WTC11 (cell line): ENCODE measurements at regions not wholly inside any gene's neighbourhood (a gene's known extent, or its start where the extent isn't known, plus 50 kb on each side); places are given as distances from the start of the nearest gene placed in this dataset.
"Not testable (repeated sequence)": the region's sequence is repeated elsewhere in the genome, so short reads cannot be mapped to it uniquely, and the experiment has no call there.

Experiments
- ATAC-seq: fragments of 200-7000 bp; cut with Tn5 transposase; 2 replicates; pipeline ENCODE4 v1.10.0; 2021; ENCODE audit warnings: mild to moderate bottlenecking, moderate library complexity
- CTCF ChIA-PET: fragments of 300-600 bp; sonication (Branson Sonifier 250); formaldehyde crosslinking; loops from one replicate; lab custom pipeline; 2021; ENCODE audit warnings: antibody characterized with exemption; lab: Charles Lee
- POLR2A ChIA-PET: fragments of 350-600 bp; sonication (Branson Sonifier 250); formaldehyde crosslinking; loops from one replicate; lab custom pipeline; 2021; ENCODE audit warnings: antibody characterized with exemption; lab: Charles Lee
- DNase-seq: peaks from one replicate; pipeline ENCODE4 v3.0.0; 2021; ENCODE audit warnings: low spot score
- H3K27ac Mint-ChIP-seq: 2 replicates; pipeline ENCODE4 v1.8.0; 2021; ENCODE audit warnings: mixed read lengths
- H3K27me3 Mint-ChIP-seq: 2 replicates; pipeline ENCODE4 v1.8.0; 2021; ENCODE audit warnings: low read depth, mild to moderate bottlenecking, moderate library complexity, mixed read lengths
- H3K36me3 Mint-ChIP-seq: 2 replicates; pipeline ENCODE4 v1.8.0; 2021; ENCODE audit warnings: mixed read lengths
- H3K4me1 Mint-ChIP-seq: 2 replicates; pipeline ENCODE4 v1.8.0; 2022; ENCODE audit warnings: mixed read lengths
- H3K4me3 Mint-ChIP-seq: 2 replicates; pipeline ENCODE4 v1.8.0; 2021; ENCODE audit warnings: mild to moderate bottlenecking, moderate library complexity, mixed read lengths
- H3K9me3 Mint-ChIP-seq: 2 replicates; pipeline ENCODE4 v1.8.0; 2021; ENCODE audit warnings: mixed read lengths
- ZNF423 ChIP-seq: fragments of 250-450 bp; sonication (Bioruptor Pico); IDR thresholded peaks from 2 replicates; pipeline ENCODE4 v2.1.2; 2022; ENCODE audit warnings: mild to moderate bottlenecking, moderate library complexity

- not testable (repeated sequence) for H3K4me3 Mint-ChIP-seq
- peaks cover 37% of the 10 kb centered on the region for H3K4me1 Mint-ChIP-seq
- TF ChIP-seq ZNF423 (CRISPR knock-in tag): peak; percentile 34
- TF ChIP-seq, all 79 proteins: peak for 1; not testable (repeated sequence) for 78
- H3K27me3 Mint-ChIP-seq, CTCF ChIA-PET, H3K36me3 Mint-ChIP-seq, DNase-seq, POLR2A ChIA-PET, H3K9me3 Mint-ChIP-seq: not testable (repeated sequence)
- H3K27ac Mint-ChIP-seq: peak overlapping the region; percentile 88
- ATAC-seq: peak; percentile 74
Observed at GRCh38 chrX:92590726-92591298, 811.6 kb downstream of the PCDH11X start.

- H3K4me3 Mint-ChIP-seq, DNase-seq, ATAC-seq, H3K27me3 Mint-ChIP-seq, H3K27ac Mint-ChIP-seq, H3K36me3 Mint-ChIP-seq, CTCF ChIA-PET, H3K9me3 Mint-ChIP-seq, H3K4me1 Mint-ChIP-seq, POLR2A ChIA-PET: not testable (repeated sequence)
Observed at GRCh38 chrX:92611517-92611916, 832.3 kb downstream of the PCDH11X start.

GRCh38 chrX:92626699-92627098, 847.5 kb downstream of the PCDH11X start:
- DNase-seq, H3K4me3 Mint-ChIP-seq, H3K27ac Mint-ChIP-seq, H3K4me1 Mint-ChIP-seq, CTCF ChIA-PET, H3K9me3 Mint-ChIP-seq, H3K36me3 Mint-ChIP-seq, POLR2A ChIA-PET, ATAC-seq, H3K27me3 Mint-ChIP-seq: not testable (repeated sequence)

DNA sequence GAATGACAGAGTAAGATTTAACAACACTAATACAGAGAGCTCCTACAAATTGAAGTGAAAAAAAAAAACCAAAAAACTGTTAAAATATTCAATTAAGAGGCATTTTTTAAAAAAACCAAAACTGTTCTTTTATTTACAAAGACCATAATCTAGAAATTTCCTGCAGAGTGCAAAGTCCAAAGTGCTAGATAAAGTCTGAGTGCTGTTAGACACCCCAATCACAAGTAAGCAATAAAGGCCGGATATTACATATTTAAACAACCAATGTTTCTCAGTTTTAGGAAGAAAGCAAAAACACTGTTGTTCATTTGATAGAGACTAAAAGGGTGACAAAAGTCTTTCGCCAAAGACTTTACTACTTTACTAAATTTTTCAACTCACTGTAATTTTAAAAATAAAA, 878.4 kb downstream of the PCDH11X start:
- POLR2A ChIA-PET, H3K36me3 Mint-ChIP-seq, H3K27me3 Mint-ChIP-seq, H3K9me3 Mint-ChIP-seq, ATAC-seq, H3K27ac Mint-ChIP-seq, H3K4me3 Mint-ChIP-seq, H3K4me1 Mint-ChIP-seq, DNase-seq, CTCF ChIA-PET: not testable (repeated sequence)

DNA sequence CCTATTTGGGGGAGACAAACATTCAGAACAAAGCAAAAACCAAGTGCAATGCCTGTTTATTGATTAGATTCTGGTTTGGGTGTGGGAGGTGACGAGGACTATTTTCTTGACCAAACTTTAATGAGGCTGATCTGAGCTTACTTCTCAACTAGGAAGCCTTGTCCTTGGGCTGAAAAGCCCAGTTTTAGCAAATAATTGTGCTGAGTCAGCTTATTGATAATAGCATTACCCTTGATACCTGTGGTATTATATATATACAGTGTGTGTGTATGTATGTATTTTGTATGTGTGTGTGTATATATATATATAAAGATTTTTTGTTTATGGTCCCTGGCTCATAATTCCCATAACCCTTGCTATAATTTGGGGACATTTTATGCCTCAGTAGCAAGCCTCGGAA, 880.6 kb downstream of the PCDH11X start:
- DNase-seq, ATAC-seq, H3K36me3 Mint-ChIP-seq, H3K27ac Mint-ChIP-seq, POLR2A ChIA-PET, H3K4me3 Mint-ChIP-seq, CTCF ChIA-PET, H3K4me1 Mint-ChIP-seq, H3K9me3 Mint-ChIP-seq, H3K27me3 Mint-ChIP-seq: not testable (repeated sequence)

DNA sequence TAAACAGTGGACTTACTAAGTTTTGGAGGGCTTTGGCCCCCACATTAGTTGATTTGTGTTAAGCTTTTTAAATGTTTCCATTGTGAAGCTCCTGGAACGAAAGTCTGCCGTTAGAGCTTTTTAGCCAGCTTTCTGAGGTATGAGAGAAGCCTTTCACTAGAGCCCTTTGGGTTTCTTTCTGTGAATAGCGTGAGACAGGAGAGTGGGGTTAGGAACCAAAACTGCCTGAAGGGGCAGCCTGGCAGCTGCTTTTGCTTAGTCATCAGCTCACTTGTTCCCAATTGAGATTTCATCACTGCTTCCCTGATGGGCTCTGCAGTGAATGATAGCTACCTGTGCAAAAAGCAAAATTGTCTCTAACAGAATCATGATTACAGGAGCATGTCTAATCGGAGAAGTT, 913.6 kb downstream of the PCDH11X start:
- CTCF ChIA-PET, DNase-seq, H3K4me3 Mint-ChIP-seq, H3K27ac Mint-ChIP-seq, ATAC-seq, H3K9me3 Mint-ChIP-seq, H3K4me1 Mint-ChIP-seq, POLR2A ChIA-PET, H3K36me3 Mint-ChIP-seq, H3K27me3 Mint-ChIP-seq: not testable (repeated sequence)

DNA sequence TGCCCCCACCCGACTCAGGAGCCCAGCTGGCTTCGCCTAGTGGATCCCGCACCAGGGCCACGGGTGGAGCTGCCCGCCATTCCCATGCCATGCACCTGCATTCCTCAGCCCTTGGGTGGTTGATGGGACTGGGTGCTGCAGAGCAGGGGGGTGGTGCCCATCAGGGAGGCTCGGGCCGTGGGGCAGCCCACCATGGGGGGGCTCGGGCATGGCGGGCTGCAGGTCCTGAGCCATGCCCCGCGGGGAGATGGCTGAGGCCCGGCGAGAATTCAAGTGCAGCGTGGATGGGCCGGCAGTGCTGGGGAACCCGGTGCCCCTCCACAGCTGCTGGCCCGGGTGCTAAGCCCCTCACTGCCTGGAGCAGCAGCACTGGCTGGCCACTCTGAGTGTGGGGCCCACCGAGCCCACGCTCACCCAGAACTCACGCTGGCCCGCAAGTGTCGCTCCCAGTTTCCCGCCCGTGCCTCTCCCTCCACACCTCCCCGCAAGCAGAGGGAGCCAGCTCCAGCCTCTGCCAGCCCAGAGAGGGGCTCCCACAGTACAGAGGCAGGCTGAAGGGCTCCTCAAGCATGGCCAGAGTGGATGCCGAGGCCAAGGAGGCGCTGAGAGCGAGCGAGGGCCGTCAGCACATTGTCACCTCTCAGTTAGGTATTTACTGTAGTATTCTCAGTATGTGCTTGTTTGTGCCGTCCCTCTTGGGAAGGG, 920.4 kb downstream of the PCDH11X start:
- H3K27me3 Mint-ChIP-seq, H3K9me3 Mint-ChIP-seq, ATAC-seq, CTCF ChIA-PET, H3K27ac Mint-ChIP-seq, H3K4me3 Mint-ChIP-seq, DNase-seq, H3K4me1 Mint-ChIP-seq, POLR2A ChIA-PET: not testable (repeated sequence)
- H3K36me3 Mint-ChIP-seq: peaks cover 12% of the 10 kb centered on the region

DNA sequence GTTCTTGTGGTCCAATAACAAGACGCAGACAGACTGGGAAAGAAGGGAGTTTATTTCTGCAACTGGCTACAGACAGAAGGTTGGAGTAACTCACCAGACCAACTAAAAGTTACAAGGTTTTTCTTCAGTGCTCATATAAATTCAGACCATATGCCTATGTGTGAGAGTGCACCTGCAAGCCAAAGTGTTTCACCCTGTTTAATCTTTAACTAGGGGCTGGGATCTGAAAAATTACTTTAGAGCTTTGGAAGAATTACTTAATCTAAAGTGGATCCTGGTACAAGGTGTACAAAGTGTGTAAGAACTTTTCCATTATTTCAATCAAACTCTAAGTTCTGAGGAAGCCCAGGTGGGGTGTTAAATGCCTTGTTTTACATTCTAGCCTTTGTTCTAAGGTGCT, 930.6 kb downstream of the PCDH11X start:
- H3K36me3 Mint-ChIP-seq, POLR2A ChIA-PET: not testable (repeated sequence)

More for the DNA sequence above, 930.6 kb downstream of the PCDH11X start:
- H3K27me3 Mint-ChIP-seq, DNase-seq, H3K4me3 Mint-ChIP-seq, H3K27ac Mint-ChIP-seq, ATAC-seq, H3K4me1 Mint-ChIP-seq, CTCF ChIA-PET, H3K9me3 Mint-ChIP-seq: not testable (repeated sequence)
